GM21786 (cell line): ENCODE measurements at regions not wholly inside any gene's neighbourhood (a gene's known extent, or its start where the extent isn't known, plus 50 kb on each side); places are given as distances from the start of the nearest gene placed in this dataset.

Experiments
- ATAC-seq: cut with Tn5 transposase; IDR thresholded peaks from one replicate; pipeline ENCODE4 v1.9.1; 2021; ENCODE audit not compliant: unreplicated experiment

GRCh38 chr5:168047043-168047668 is 244.3 kb upstream of the WWC1 start:
- ATAC-seq, result peak; percentile 57

GRCh38 chr5:168047669-168048111 is 243.8 kb upstream of the WWC1 start:
- peak; percentile 22 for ATAC-seq

- no peak for ATAC-seq
Measured at GRCh38 chr5:168048486-168048885, 243.0 kb upstream of the WWC1 start.

- ATAC-seq, result no peak
Measured at GRCh38 chr5:168052686-168053085, 238.8 kb upstream of the WWC1 start.

GRCh38 chr5:168054091-168054490 is 237.4 kb upstream of the WWC1 start:
- ATAC-seq, result no peak

- ATAC-seq, result no peak
Measured at GRCh38 chr5:168055141-168055683, 236.2 kb upstream of the WWC1 start.

- ATAC-seq, result no peak
Measured at GRCh38 chr5:168055961-168056360, 235.5 kb upstream of the WWC1 start.

- no peak for ATAC-seq
Measured at GRCh38 chr5:168056499-168057182, 234.8 kb upstream of the WWC1 start.

- no peak for ATAC-seq
Measured at GRCh38 chr5:168057905-168058304, 233.5 kb upstream of the WWC1 start.

GRCh38 chr5:168059131-168059530 is 232.3 kb upstream of the WWC1 start:
- no peak for ATAC-seq

GRCh38 chr5:168062239-168062638 is 229.2 kb upstream of the WWC1 start:
- ATAC-seq, result no peak

GRCh38 chr5:168064457-168064856 is 227.0 kb upstream of the WWC1 start:
- ATAC-seq, result no peak

- ATAC-seq, result no peak
Measured at GRCh38 chr5:168064933-168065622, 226.4 kb upstream of the WWC1 start.

GRCh38 chr5:168066536-168067208 is 224.8 kb upstream of the WWC1 start:
- no peak for ATAC-seq

GRCh38 chr5:168070761-168071160 is 220.7 kb upstream of the WWC1 start:
- no peak for ATAC-seq

GRCh38 chr5:168072665-168073064 is 218.8 kb upstream of the WWC1 start:
- ATAC-seq, result no peak

GRCh38 chr5:168073311-168073710 is 218.1 kb upstream of the WWC1 start:
- no peak for ATAC-seq

GRCh38 chr5:168073991-168074800 is 217.2 kb upstream of the WWC1 start:
- ATAC-seq, result no peak

- ATAC-seq, result no peak
Measured at GRCh38 chr5:168075387-168075786, 216.1 kb upstream of the WWC1 start.

GRCh38 chr5:168076561-168076991 is 214.9 kb upstream of the WWC1 start:
- ATAC-seq, result peak; percentile 52
